OCI-LY3 (cell line): ENCODE measurements at regions not wholly inside any gene's neighbourhood (a gene's known extent, or its start where the extent isn't known, plus 50 kb on each side); places are given as distances from the start of the nearest gene placed in this dataset.

Source experiments
- H2AFZ ChIP-seq: fragments of 200-600, 300-600 bp; shearing (Covaris generic); 2 replicates; pipeline ENCODE4 v1.6.0; 2014; ENCODE audit warnings: antibody characterized with exemption, low read depth, low read length
- H3K27ac ChIP-seq: fragments of 200-600, 300-600 bp; sonication (generic); 2 replicates; pipeline ENCODE4 v1.5.1; 2014; ENCODE audit warnings: mild to moderate bottlenecking, low read length, moderate library complexity, mixed read lengths
- H3K27me3 ChIP-seq: fragments of 200-600, 300-600 bp; sonication (generic); 2 replicates; pipeline ENCODE4 v1.6.1; 2014; ENCODE audit warnings: low read depth, low read length, mixed read lengths
- H3K36me3 ChIP-seq: fragments of 200-600, 300-600 bp; sonication (generic); replicated peaks from 2 replicates; pipeline ENCODE3; 2014; ENCODE audit warnings: low read depth, low read length, mixed read lengths
- H3K4me1 ChIP-seq: fragments of 300-600, 200-600 bp; sonication (generic); 2 replicates; pipeline ENCODE4 v1.6.1; 2014; ENCODE audit warnings: low read length, mixed read lengths
- H3K4me2 ChIP-seq: fragments of 200-600, 300-600 bp; sonication (generic); 2 replicates; pipeline ENCODE4 v1.6.1; 2014; ENCODE audit warnings: low read length, mixed read lengths
- H3K4me3 ChIP-seq: fragments of 300-600, 200-600 bp; sonication (generic); 2 replicates; pipeline ENCODE4 v1.5.1; 2014; ENCODE audit warnings: antibody characterized with exemption, mild to moderate bottlenecking, low read length, moderate library complexity
- H3K79me2 ChIP-seq: fragments of 300-600, 200-600 bp; shearing (Covaris generic); 2 replicates; pipeline ENCODE4 v1.6.1; 2014; ENCODE audit warnings: mild to moderate bottlenecking, low read length, mixed read lengths
- H3K9ac ChIP-seq: fragments of 300-600, 200-600 bp; shearing (Covaris generic); 2 replicates; pipeline ENCODE4 v1.6.0; 2014; ENCODE audit warnings: mild to moderate bottlenecking, low read length, moderate library complexity
- H3K9me3 ChIP-seq: fragments of 200-600, 300-600 bp; shearing (Covaris generic); 2 replicates; pipeline ENCODE4 v1.6.1; 2014; ENCODE audit warnings: low read length, mixed read lengths; ENCODE audit not compliant: insufficient read depth
- H4K20me1 ChIP-seq: fragments of 200-600, 300-600 bp; sonication (generic); 2 replicates; pipeline ENCODE4 v1.6.1; 2016; ENCODE audit warnings: low read length, mixed read lengths; ENCODE audit not compliant: insufficient read depth
- CTCF ChIP-seq: fragments of 200-600, 300-600 bp; sonication (generic); IDR thresholded peaks from 2 replicates; pipeline ENCODE4 v1.5.1; 2014; ENCODE audit warnings: antibody characterized with exemption, low read length, low read depth
- EZH2phosphoT487 ChIP-seq: fragments of 200-600 bp; shearing (Covaris generic); IDR thresholded peaks from 2 replicates; pipeline ENCODE4 v1.6.1; 2018; ENCODE audit warnings: antibody characterized with exemption, mixed run types, low read depth

DNA sequence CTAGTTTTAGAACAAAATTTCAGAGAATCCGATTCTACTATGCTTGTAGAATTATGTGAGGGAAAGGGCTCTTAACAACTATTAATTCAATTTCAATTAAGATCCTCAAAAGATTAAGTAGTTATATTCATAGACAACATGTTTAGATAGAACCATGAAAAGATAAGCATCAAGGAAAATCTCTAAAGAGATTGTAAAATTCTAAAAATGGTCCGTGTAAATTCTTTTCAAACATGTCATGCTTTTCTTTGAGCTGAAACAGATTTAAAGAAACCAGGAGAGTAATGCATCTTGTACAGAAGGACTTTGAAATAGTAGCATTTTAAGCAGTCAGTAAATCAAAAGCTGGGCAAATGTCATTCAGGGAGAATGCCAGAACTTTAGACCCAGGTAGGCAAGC lies 1080.6 kb upstream of the B3GALT2 start:
- Histone ChIP-seq H3K9me3 (0 out of 2 replicates have a peak, but pooled peaks cover 5% of the 10 kb centered on the region), H3K4me3 (no peak overlapping the region), H3K4me1 (no peaks in the 10 kb centered on the region), H3K9ac (no peak overlapping the region), H4K20me1 (no peaks in the 10 kb centered on the region), H3K36me3 (no peaks in the 10 kb centered on the region), H2AFZ (no peak overlapping the region), H3K27ac (no peak overlapping the region), H3K27me3 (no peaks in the 10 kb centered on the region), H3K79me2 (no peaks in the 10 kb centered on the region), H3K4me2 (no peak overlapping the region)
- TF ChIP-seq CTCF (no peak), EZH2phosphoT487 (no peak)

DNA sequence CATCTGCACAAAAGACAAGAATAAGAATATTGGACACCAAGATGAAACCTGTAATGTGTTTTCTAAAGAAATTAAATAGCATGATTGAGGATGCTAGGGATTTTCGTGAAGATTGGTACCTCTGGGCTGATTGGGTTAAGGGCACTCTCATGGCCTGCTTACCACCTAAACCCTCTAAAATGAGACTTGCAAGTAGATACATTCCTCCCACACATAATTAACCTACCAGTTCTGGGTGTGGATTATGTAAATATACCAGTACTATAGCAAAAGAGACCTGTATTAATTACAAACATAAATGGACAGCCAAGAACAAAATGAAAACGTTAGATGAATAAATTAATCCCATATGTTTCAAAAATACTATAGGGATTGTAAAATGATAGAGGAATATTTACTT lies 1069.6 kb upstream of the B3GALT2 start:
- Histone ChIP-seq H3K79me2 (no peaks in the 10 kb centered on the region), H3K4me2 (no peak overlapping the region), H3K4me1 (no peaks in the 10 kb centered on the region), H3K36me3 (no peaks in the 10 kb centered on the region), H3K9ac (no peak overlapping the region), H3K27me3 (no peaks in the 10 kb centered on the region), H3K27ac (no peak overlapping the region), H3K4me3 (no peak overlapping the region), H2AFZ (no peak overlapping the region), H4K20me1 (no peaks in the 10 kb centered on the region), H3K9me3 (no peaks in the 10 kb centered on the region)
- TF ChIP-seq CTCF: no peak
- no peak for TF ChIP-seq EZH2phosphoT487

GRCh38 chr1:194252199-194252598 lies 1065.8 kb upstream of the B3GALT2 start:
- H3K27me3 ChIP-seq: no peaks in the 10 kb centered on the region
- no peaks in the 10 kb centered on the region for H4K20me1 ChIP-seq
- H3K27ac ChIP-seq: no peak overlapping the region
- H3K36me3 ChIP-seq: no peaks in the 10 kb centered on the region
- H3K79me2 ChIP-seq: no peaks in the 10 kb centered on the region
- TF ChIP-seq CTCF (no peak), EZH2phosphoT487 (no peak)
- H3K4me1 ChIP-seq: no peaks in the 10 kb centered on the region
- no peak overlapping the region for H3K4me3 ChIP-seq
- H3K4me2 ChIP-seq: no peak overlapping the region
- no peaks in the 10 kb centered on the region for H3K9me3 ChIP-seq
- H3K9ac ChIP-seq: no peak overlapping the region
- no peak overlapping the region for H2AFZ ChIP-seq

DNA sequence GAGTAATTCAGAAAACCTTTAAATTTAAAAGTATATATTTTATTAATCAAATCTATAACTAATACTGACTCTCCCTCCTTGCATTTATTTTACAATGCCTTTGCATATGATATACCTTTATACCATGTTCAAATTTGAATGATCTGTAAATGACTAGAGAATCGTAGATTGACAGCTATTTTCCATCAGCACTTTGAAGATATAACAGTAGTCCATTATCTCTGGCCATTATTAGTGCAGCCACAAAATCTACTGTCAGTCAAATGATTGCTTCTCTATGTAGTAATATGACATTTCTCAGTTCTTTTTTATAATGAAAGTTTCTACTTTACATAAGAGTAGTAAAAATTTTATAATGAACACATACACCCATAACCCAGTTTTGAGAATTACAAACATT lies 1054.8 kb upstream of the B3GALT2 start:
- H3K9me3 ChIP-seq: no peaks in the 10 kb centered on the region
- H2AFZ ChIP-seq: no peak overlapping the region
- no peaks in the 10 kb centered on the region for H4K20me1 ChIP-seq
- no peak overlapping the region for H3K4me3 ChIP-seq
- no peak overlapping the region for H3K27ac ChIP-seq
- no peaks in the 10 kb centered on the region for H3K79me2 ChIP-seq
- no peaks in the 10 kb centered on the region for H3K27me3 ChIP-seq
- no peaks in the 10 kb centered on the region for H3K4me1 ChIP-seq
- no peak overlapping the region for H3K4me2 ChIP-seq
- H3K36me3 ChIP-seq: no peaks in the 10 kb centered on the region
- H3K9ac ChIP-seq: no peak overlapping the region
- TF ChIP-seq EZH2phosphoT487 (no peak), CTCF (no peak)
